NCI-H1105 (cell line): ENCODE measurements at regions not wholly inside any gene's neighbourhood (a gene's known extent, or its start where the extent isn't known, plus 50 kb on each side); places are given as distances from the start of the nearest gene placed in this dataset.

Experiments
- DNase-seq: peaks from one replicate; lab custom pipeline; 2025; lab: John Stamatoyannopoulos, UW

- no peak for DNase-seq
Observed at GRCh38 chr17:11081342-11081741, 159.7 kb upstream of the SHISA6 start.

DNA sequence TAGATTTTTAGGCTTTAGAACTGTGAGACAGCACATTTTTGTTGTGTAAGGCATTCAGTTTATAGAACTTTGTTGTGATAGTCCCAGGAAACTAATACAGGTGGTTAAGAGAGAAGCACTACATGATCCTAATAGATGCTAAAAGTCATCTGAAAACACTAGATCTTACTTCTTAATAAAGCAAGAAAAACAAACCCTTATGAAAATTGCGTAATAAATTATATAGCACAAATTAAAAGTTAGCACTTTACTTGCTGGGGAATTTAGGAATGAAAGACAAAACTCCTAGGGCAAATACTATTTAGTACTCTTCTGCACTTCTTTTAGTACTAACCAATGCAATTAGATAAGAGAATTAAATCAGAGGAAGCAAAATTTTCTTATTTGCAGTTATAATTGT, 163.3 kb upstream of the SHISA6 start:
- no peak for DNase-seq

DNA sequence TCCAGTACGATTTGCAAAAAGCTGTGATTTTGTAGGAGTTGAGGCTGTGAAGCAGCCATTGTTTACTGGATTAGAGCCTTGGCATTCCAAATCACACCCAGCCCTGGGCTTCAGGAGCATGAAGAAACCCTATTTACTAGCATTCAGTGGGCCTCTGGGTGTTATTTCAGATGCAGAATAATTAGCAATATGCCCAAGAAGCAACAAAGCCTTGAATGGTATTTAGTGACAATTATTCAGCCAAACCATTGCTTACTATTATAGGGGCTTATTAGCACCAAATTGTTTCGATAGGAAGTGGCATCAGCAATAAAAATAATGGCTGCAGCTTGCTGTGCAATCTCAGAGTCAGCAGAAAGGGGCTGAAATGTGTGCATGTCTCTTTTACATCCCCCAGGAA, 166.6 kb upstream of the SHISA6 start:
- no peak for DNase-seq

GRCh38 chr17:11056926-11057325, 184.1 kb upstream of the SHISA6 start:
- DNase-seq = no peak

DNA sequence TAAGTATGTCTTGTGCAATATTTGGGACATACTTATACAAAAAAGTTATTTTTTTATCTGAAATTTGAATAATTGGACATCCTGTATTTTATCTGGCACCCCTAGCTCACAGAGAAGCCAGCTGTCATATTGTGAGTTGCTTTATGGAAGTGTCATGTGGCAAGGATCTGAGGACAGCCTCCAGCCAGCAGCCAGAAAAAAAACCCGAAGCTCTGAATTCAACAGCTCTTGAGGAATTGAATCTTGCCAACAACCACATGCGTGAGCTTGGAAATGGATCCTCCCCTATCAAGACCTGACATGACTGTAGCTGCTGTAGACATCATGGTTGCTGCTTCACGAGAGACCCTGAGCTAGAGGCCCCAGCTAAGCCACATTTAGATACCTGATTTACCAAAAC, 187.2 kb upstream of the SHISA6 start:
- DNase-seq = no peak

DNA sequence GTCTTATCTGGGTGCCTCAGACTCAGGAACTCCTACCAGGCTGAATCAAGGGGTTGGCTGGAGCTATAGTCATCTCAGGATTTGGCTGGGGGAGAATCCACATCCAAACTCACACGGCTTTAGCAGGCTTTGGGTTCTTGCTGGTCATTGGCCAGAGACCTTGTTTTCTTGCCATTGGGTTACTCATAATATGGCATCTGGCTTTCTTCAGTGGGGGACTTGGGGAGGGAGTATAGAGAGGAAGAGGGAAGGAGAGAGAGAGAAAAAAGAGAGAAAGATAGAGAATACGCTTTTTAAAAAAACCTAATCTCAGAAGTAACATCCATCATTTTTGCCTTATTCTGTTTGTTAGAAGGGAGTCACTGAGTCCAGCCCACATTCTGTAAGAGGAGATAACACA, 191.5 kb upstream of the SHISA6 start:
- no peak for DNase-seq

- DNase-seq = no peak
Observed at GRCh38 chr17:11047228-11047627, 193.8 kb upstream of the SHISA6 start.

- DNase-seq = no peak
Observed at GRCh38 chr17:11039342-11039741, 201.5 kb upstream of the PIRT start.

DNA sequence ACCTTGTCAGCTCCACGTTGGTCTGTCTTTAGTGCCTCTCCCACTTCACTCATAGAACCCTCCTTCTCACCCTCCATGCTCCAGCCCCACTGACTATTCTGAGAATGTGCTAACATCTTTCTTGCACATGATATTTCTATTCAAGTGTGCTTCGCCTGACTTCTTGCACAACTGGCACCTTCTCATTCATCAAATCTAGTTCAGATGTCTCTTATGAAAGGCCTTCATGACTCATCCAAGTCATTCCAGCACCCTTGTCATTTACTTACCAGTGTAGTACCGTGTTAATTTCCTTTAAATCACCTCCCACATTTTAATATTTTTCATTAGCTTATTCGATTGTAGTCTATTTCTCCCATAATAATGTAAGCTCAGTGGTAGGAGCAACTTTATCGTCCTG, 197.8 kb upstream of the PIRT start:
- DNase-seq = no peak

GRCh38 chr17:11031787-11032186, 193.9 kb upstream of the PIRT start:
- DNase-seq = no peak

GRCh38 chr17:11029791-11030190, 191.9 kb upstream of the PIRT start:
- DNase-seq = no peak

DNA sequence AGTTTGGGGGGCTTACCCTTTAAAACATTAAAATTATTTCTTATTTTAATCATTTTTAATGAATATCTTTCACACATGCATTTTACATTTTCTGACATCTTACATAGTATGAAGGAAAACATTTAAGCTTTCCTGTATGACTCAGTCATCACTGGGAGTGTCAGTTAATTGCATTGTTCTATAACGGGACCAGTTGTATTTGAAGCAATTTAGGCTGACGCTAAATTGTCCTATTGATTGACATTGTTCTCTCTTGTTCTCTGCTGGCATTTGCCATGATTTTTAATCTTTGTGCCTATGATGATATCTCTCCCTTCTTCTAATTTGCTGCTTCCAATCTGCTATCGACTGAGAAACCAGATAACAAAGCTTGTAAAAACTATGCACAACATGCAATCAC, 190.5 kb upstream of the PIRT start:
- no peak for DNase-seq

DNA sequence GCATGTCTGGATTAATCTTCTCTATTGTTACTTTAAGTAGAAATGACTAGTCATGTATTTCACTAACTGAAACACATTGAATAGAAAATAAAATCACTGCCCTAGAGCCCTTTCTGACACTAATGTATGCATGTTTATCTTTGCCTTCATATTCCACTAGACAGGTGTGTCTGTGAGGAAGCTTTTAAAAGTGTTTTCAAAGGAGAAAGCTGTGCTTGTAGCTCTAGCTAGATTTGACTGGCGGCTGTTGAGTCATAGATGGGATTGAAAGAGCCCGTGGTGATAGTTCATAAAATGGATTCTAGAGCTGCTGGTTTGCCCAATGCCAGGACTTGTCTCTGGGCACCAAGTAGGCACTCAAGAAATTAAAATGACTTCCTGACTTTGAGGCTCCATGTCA, 189.0 kb upstream of the PIRT start:
- DNase-seq = no peak

GRCh38 chr17:11023639-11024479, 186.0 kb upstream of the PIRT start:
- DNase-seq = no peak

DNA sequence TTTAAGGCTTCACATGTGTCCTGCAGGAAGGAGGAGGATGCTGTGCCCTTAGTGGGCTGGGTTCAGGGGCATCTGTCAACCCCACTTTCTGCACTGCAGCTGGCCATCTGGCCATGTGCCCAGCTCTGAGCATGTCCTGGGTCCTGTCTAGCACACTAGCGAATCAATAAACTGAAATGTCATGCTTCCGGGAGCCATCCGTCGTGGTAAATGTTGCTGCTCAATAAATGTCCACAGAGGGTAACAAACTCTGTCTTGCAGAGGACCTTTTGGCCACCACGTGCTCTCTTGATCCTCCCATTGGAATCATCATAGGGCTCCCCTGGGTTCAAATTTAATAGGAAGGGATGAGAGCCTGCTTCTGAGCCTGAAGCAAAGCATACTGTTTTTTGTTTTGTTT, 168.6 kb upstream of the PIRT start:
- no peak for DNase-seq

DNA sequence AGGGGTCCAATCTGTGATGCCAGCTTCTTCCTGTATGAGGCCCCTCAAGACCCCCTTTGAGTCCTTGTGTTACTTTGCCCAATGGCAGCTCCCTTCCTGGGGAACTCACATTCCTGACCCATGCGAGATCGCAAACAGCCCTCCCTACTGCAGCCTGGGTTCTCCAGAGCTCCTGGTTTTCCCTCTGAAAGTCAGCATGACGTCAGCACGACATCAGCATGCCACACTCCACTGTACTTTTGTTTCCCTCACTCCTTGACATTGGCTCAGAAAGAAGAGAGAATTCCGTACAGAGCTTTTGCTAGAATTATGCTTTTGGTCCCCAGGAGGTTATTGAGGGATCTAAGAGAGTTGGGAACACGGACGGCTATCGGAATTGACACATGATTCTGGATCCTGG, 168.1 kb upstream of the PIRT start:
- DNase-seq = no peak

DNA sequence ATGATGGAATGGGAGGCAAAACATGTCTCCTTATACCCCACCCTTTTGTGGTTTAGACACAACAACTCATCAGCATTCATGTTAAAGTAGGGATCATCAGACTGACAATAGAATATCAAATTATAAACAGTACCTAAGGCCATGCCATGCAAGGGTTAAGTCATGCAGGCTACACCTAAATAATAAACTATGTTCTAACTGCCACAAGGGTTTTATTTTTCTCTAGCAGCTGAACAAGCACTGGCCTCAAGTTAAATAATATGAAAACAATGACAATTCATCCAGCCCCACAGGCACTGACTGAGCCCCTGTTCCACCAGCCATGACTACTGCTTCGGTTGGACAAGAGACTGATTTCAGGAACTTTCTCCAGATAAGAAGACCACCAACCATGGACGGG, 164.5 kb upstream of the PIRT start:
- no peak for DNase-seq

DNA sequence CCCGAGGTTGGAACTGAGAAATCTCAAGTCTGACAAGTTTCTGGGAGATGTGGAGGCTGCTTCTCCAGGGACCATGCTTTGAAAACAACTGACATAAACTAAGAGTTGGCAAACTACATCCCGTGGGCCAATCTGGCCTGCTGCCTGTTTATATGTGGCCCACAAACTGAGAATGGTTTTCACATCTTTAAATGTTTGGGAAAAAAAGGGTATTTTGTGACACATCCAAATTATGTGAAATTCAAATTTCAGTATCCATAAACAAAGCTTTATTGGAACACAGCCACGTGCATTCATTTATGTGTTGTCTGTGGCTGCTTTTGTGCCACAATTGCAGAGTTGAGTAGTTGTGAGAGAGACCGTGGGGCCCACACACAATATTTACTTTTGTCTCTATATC, 163.8 kb upstream of the PIRT start:
- DNase-seq = no peak

DNA sequence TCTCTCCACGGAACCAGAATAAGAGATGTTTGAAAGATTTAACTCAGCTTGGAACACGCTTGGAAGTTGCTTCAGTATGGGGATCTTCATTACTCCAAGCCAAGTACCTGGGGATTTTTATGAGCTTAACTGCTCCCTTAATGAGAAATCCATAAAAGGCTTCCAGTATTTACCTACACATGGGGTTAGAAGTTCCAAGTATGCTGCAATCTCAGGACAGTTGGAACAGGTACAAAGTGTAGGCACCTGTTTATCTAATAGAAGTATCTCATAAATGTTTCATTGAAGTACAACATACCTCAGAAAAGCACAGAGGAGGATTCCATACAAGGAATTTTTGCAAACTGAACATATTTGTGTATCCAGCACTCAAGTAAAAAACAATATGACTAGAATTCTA, 161.6 kb upstream of the PIRT start:
- DNase-seq = no peak

- DNase-seq = no peak
Observed at GRCh38 chr17:10993126-10993525, 155.2 kb upstream of the PIRT start.

- no peak for DNase-seq
Observed at GRCh38 chr17:10992106-10992880, 154.4 kb upstream of the PIRT start.

- DNase-seq = no peak
Observed at GRCh38 chr17:10987786-10988185, 149.9 kb upstream of the PIRT start.

- DNase-seq = no peak
Observed at GRCh38 chr17:10984220-10984619, 146.3 kb upstream of the PIRT start.

GRCh38 chr17:10976401-10976800, 138.5 kb upstream of the PIRT start:
- no peak for DNase-seq
